Prostate gland (tissue), 2 donors: ENCODE measurements at regions not wholly inside any gene's neighbourhood (a gene's known extent, or its start where the extent isn't known, plus 50 kb on each side); places are given as distances from the start of the nearest gene placed in this dataset.

ENCODE experiments used
- DNase-seq: peaks from one replicate; pipeline ENCODE4 v3.0.0-alpha.2; 2019; ENCODE audit warnings: low spot score
- H3K27ac ChIP-seq, 2 donors: fragments of 200-600 bp; sonication (generic); 2 replicates each; pipeline ENCODE4 v1.5.1; 2017 to 2019
- H3K27me3 ChIP-seq: fragments of 200-600 bp; sonication (generic); replicated peaks from 2 replicates; pipeline ENCODE4 v1.5.1; 2019; ENCODE audit not compliant: insufficient read depth
- H3K36me3 ChIP-seq, 2 donors: fragments of 200-600 bp; sonication (generic); 1 replicate in 1 of 2; 2 replicates in 1 of 2; pipeline versions ENCODE4 v1.5.1 to v1.8.1; 2017 to 2019
- H3K4me1 ChIP-seq: fragments of 200-600 bp; sonication (generic); replicated peaks from 2 replicates; pipeline ENCODE4 v1.5.1; 2019
- H3K4me3 ChIP-seq, 2 donors: fragments of 200-600 bp; sonication (generic); 2 replicates each; pipeline ENCODE4 v1.5.1; 2017 to 2019
- H3K9me3 ChIP-seq: fragments of 200-600 bp; sonication (generic); 2 replicates; pipeline ENCODE4 v1.5.1; 2017
- POLR2A ChIP-seq: fragments of 450-650 bp; IDR thresholded peaks from one replicate; pipeline ENCODE4 v1.6.1; 2016; ENCODE audit warnings: antibody characterized with exemption, mild to moderate bottlenecking
- POLR2AphosphoS5 ChIP-seq: sonication (generic); formaldehyde crosslinking; IDR thresholded peaks from one replicate; pipeline ENCODE4 v1.6.1; 2017; ENCODE audit warnings: antibody characterized with exemption
- WGBS: methylation state at CpG from one replicate; pipeline ENCODE4 v1.1.5; 2018; 5-methylcytosine and 5-hydroxymethylcytosine counted together
- intact Hi-C: fragments of 100-400 bp; cut with DNase I; formaldehyde crosslinking; loops from one replicate; pipeline ENCODE4 v1.14.2; 2022
- TF ChIP-seq, protein P1 (sequence below), 4 experiments: fragments of 200-600 bp in 2 of 4; fragments of 450-650 bp in 2 of 4; sonication (generic) in 2 of 4; IDR thresholded peaks; 1 replicate in 3 of 4; 2 replicates in 1 of 4; pipeline ENCODE4 v1.5.1; 2016 to 2019; ENCODE audit warnings: antibody characterized with exemption in 4 of 4, mild to moderate bottlenecking in 2 of 4, moderate library complexity in 2 of 4

DNA sequence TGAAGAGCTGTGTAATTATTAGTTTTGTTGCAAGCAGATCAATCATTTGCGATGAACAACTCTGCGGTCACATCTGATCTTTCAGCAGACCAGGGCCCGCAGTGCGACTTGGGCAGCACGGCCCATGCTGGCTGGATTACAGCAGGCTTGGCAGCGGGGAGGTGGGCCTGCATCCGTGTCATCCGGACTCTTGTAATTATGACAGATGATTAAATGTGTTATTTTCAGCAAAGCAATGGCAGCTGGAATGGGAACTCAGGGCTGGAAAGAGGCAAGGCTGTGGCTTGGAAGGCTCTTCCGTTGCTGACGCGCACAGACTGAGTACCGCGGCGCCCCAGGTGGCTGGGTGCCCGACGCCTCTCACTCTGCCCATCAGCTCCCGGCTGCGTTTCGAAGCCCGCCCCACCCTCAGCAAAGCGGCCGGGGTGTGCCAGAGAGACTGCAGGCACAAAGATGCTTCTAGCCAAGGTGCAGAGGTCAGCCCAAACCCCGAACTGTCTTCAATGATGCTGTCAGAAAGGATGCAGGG is 397.4 kb upstream of the SALL3 start:
- DNase-seq, result no peak
- intact Hi-C loops, result no loop called here
- WGBS, result 86% methylated on average over 23 of the region's 23 CpGs

DNA sequence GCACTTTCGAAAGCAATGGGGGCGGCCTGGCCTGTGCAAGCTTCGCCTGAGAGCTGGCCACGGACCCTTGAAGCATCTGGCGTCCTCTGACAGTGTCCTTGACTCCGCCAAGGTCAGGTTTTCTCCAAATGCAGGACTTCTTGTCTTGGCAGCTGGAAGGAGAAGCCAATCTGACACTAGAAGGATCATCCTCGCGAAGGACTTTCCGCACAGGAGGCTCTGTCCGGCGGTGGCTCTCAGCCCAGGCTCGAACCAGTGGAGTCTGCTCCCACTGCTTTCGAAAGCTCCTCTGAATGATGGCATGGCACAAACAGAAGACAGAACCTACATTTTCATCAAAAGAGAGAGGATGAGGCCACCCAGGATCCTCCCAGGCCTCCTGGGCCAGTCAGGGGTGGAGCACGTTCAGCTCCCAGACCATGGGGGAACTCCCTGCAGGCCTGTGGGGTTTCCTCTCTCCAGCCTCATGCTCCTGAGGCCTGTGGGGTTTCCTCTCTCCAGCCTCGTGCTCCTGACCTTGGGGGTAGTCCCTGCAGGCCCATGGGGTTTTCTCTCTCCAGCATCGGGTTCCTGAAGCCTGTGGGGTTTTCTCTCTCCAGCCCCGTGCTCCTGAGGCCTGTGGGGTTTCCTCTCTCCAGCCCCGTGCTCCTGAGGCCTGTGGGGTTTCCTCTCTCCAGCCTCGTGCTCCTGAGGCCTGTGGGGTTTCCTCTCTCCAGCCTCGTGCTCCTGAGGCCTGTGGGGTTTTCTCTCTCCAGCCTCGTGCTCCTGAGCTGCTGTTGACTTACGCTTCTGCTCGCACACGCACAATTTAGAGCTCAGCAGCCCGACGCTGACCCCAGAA is 396.5 kb upstream of the SALL3 start:
- TF ChIP-seq POLR2AphosphoS5 (no peak), POLR2A (no peak)
- TF ChIP-seq, protein P1, sequence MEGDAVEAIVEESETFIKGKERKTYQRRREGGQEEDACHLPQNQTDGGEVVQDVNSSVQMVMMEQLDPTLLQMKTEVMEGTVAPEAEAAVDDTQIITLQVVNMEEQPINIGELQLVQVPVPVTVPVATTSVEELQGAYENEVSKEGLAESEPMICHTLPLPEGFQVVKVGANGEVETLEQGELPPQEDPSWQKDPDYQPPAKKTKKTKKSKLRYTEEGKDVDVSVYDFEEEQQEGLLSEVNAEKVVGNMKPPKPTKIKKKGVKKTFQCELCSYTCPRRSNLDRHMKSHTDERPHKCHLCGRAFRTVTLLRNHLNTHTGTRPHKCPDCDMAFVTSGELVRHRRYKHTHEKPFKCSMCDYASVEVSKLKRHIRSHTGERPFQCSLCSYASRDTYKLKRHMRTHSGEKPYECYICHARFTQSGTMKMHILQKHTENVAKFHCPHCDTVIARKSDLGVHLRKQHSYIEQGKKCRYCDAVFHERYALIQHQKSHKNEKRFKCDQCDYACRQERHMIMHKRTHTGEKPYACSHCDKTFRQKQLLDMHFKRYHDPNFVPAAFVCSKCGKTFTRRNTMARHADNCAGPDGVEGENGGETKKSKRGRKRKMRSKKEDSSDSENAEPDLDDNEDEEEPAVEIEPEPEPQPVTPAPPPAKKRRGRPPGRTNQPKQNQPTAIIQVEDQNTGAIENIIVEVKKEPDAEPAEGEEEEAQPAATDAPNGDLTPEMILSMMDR (IDR thresholded peaks at IDR 0.05), result no peak
- 82% methylated on average over 26 of the region's 26 CpGs for WGBS
- intact Hi-C loops, result no loop called here

More for the DNA sequence above, 397.4 kb upstream of the SALL3 start:
- Histone ChIP-seq H3K4me1 (no peaks in the 10 kb centered on the region), H3K27ac (no peak overlapping the region), H3K4me3 (no peak overlapping the region), H3K36me3 (no peaks in the 10 kb centered on the region), H3K9me3 (no peaks in the 10 kb centered on the region), H3K27me3 (no peaks in the 10 kb centered on the region)
- TF ChIP-seq, protein P1 (IDR thresholded peaks at IDR 0.05), result no peak
- no peak for TF ChIP-seq POLR2AphosphoS5

DNA sequence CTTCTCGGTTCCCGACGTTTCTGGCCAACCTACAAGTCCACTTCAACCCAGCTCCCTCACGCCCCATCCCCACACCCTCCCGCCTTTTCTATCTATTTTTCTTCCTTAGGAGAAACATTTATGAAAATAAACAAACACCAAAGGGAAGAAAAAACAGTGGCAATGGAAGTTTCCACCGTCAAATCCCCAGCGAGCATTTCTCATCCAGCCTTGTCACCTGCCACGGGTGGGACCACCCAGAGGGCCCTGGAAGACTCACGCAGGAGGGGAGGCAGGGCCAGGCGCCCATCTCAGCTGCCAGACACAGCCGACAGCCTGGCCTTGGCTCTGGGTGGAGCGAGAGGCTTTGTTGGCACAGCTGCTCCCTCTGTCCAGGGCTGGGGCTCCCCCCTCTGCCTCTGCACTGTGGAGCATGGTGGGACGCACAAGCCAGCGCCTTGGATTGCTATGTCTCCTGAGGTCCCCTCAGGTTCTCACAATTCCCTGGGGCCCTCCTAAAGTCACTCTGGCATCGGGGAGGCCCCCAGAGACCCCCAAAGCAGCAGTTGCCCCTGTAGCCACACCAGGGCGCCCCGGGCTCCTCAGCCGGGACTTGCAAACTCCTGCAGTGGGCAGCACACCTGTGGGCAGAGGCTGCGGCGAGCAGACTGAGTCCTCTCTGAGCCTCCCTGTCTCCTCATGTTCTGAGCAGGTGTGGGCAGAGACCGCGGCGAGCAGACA is 395.7 kb upstream of the SALL3 start:
- H3K27ac ChIP-seq, result no peak overlapping the region
- no peak for DNase-seq
- H3K4me3 ChIP-seq, result no peak overlapping the region
- WGBS, result 83% methylated on average over 20 of the region's 23 CpGs
- no peaks in the 10 kb centered on the region for H3K36me3 ChIP-seq
- no peaks in the 10 kb centered on the region for H3K4me1 ChIP-seq
- no peaks in the 10 kb centered on the region for H3K27me3 ChIP-seq
- TF ChIP-seq, protein P1 (IDR thresholded peaks at IDR 0.05), result no peak
- TF ChIP-seq POLR2A, result no peak
- TF ChIP-seq POLR2AphosphoS5, result no peak
- intact Hi-C loops, result no loop called here
- H3K9me3 ChIP-seq, result no peaks in the 10 kb centered on the region

More for the DNA sequence above, 396.5 kb upstream of the SALL3 start:
- H3K9me3 ChIP-seq, result no peaks in the 10 kb centered on the region
- no peak overlapping the region for H3K27ac ChIP-seq
- H3K4me1 ChIP-seq, result no peaks in the 10 kb centered on the region
- DNase-seq, result no peak
- H3K27me3 ChIP-seq, result no peaks in the 10 kb centered on the region
- H3K4me3 ChIP-seq, result no peak overlapping the region
- H3K36me3 ChIP-seq, result no peaks in the 10 kb centered on the region

DNA sequence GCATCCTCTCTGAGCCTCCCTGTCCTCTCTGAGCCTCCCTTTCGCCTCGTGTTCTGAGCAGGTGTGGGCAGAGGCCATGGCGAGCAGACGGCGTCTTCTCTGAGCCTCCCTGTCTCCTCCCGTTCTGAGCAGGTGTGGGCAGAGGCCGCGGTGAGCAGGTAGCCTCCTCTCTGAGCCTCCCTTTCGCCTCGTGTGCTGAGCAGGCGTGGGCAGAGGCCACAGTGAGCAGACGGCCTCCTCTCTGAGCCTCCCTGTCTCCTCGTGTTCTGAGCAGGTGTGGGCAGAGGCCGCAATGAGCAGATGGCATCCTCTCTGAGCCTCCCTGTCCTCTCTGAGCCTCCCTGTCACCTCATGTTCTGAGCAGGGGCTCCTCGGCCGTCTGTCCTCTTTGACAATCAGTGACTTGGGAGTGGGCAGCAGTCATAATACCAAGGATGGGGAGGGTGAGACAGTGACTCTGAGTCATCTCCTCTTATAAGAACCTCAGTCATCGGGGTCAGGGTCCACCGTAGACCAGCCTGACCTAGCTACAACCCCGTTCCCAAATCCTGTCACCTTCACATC is 395.1 kb upstream of the SALL3 start:
- Histone ChIP-seq H3K4me3 (no peak overlapping the region), H3K27me3 (no peaks in the 10 kb centered on the region), H3K4me1 (no peaks in the 10 kb centered on the region), H3K36me3 (no peaks in the 10 kb centered on the region), H3K27ac (no peak overlapping the region), H3K9me3 (no peaks in the 10 kb centered on the region)
- 91% methylated on average over 19 of the region's 19 CpGs for WGBS
- no peak for DNase-seq
- TF ChIP-seq, protein P1 (IDR thresholded peaks at IDR 0.05), result no peak
- TF ChIP-seq POLR2A (no peak), POLR2AphosphoS5 (no peak)
- intact Hi-C loops, result no loop called here
